Subcutaneous abdominal adipose tissue (tissue), 5 donors: ENCODE measurements at regions not wholly inside any gene's neighbourhood (a gene's known extent, or its start where the extent isn't known, plus 50 kb on each side); places are given as distances from the start of the nearest gene placed in this dataset.

Experiments used
- H3K27ac ChIP-seq: one replicate; pipeline ENCODE4 v1.7.0; 2013; ENCODE audit warnings: low read depth, mild to moderate bottlenecking, inconsistent platforms, low read length, moderate library complexity
- H3K27me3 ChIP-seq, 5 donors: one replicate each; pipeline ENCODE4 v1.7.0; 2013; ENCODE audit warnings: low read length in 5 of 5, inconsistent platforms in 1 of 5; ENCODE audit not compliant: control insufficient read depth in 5 of 5, insufficient read depth in 4 of 5
- H3K36me3 ChIP-seq, 5 donors: one replicate each; pipeline ENCODE4 v1.7.0; 2013; ENCODE audit warnings: low read length in 5 of 5; ENCODE audit not compliant: control insufficient read depth in 5 of 5, insufficient read depth in 5 of 5
- H3K4me1 ChIP-seq, 5 donors: one replicate each; pipeline ENCODE4 v1.7.0; 2013; ENCODE audit warnings: low read length in 5 of 5, mild to moderate bottlenecking in 3 of 5, moderate library complexity in 1 of 5; ENCODE audit not compliant: control insufficient read depth in 5 of 5, insufficient read depth in 5 of 5
- H3K4me3 ChIP-seq, 5 donors: one replicate each; pipeline ENCODE4 v1.7.0; 2013; ENCODE audit warnings: low read length in 5 of 5, low read depth in 1 of 5
- H3K9ac ChIP-seq, 5 donors: one replicate each; pipeline ENCODE4 v1.7.0; 2013; ENCODE audit warnings: low read length in 5 of 5, mild to moderate bottlenecking in 4 of 5, moderate library complexity in 3 of 5
- H3K9me3 ChIP-seq, 5 donors: one replicate each; pipeline ENCODE4 v1.7.0; 2013; ENCODE audit warnings: low read length in 5 of 5; ENCODE audit not compliant: control insufficient read depth in 5 of 5
- donor health status: healthy.
- donor health status: healthy.
- donor health status: healthy.
- donor health status: healthy.
- donor health status: healthy.

DNA sequence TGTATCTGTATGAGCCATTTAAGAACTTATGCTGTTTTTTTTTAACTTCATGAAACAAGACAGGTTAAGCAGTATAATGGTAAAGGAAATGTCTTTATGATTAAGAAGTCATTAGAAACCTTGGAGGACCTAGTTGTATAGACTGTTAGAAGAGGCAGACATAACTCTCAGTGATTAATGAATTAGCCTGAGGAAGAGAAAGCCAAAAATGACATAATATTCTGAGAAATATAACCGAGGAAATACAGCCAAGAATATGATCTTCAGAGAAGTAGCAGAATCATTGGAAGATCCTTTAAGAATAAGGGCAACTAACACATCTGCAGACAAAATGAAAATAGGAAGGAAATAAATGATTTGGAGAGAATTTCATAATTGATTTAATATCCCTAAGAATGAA, 738.1 kb upstream of the NCAM2 start:
- no peaks in the 10 kb centered on the region for H3K4me1 ChIP-seq
- H3K27me3 ChIP-seq: no peaks in the 10 kb centered on the region
- no peak overlapping the region for H3K27ac ChIP-seq
- H3K9me3 ChIP-seq: no peaks in the 10 kb centered on the region
- H3K9ac ChIP-seq: no peak overlapping the region
- no peak overlapping the region for H3K4me3 ChIP-seq
- no peaks in the 10 kb centered on the region for H3K36me3 ChIP-seq

DNA sequence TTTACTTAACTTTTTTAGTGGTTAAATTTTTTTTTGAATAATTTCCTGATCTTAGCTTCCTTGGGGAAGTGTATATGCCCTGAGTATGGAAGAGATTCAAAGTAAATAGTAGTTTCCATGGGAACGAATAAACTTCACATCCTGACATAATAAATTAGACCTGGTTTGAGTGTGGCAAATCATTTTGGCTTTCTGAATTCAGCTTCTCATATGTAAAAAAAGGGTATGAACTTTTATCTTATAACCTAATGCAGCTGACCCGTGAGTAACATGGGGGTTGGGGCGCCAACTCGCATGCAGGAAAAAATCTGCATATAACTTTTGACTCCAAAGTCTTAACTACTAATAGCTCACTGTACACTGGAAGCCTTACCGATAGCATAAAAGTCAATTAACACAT, 736.8 kb upstream of the NCAM2 start:
- H3K4me1 ChIP-seq: no peaks in the 10 kb centered on the region
- no peak overlapping the region for H3K9ac ChIP-seq
- H3K9me3 ChIP-seq: no peaks in the 10 kb centered on the region
- no peaks in the 10 kb centered on the region for H3K36me3 ChIP-seq
- H3K27me3 ChIP-seq: no peaks in the 10 kb centered on the region
- H3K4me3 ChIP-seq: no peak overlapping the region
- no peak overlapping the region for H3K27ac ChIP-seq

DNA sequence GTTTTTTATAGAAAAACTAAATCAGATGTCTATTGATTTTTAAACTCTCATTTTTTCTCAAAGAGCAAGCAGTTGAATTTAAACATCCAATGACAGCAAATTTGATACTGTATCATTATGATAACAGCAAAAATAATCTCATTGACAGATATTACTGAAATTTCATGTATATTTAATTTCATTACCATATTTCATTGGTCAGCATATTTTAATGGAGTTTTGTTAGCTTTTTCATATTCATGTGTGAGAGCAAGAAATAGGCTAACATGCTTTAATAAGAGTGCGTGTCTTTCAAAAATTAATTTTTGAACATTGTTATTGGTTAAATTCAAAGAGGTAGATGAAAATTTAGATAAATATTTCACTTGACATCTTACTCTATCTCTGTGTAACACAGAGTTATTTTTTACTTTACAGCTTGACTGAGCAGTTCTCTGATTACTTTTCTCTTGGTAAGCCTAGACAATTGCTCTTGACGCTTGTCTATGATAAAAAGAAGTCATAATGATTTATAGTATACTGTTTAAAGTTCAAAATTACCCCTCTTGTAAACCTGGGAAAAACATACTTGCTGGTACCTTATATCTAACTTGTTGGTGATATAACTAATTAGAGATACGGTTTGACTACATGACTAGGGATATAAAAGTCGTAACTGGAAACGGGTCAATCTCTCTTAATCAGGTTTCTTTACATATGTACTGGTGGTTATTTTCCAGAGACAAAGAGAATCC, 732.3 kb upstream of the NCAM2 start:
- H3K9ac ChIP-seq: no peak overlapping the region
- H3K36me3 ChIP-seq: no peaks in the 10 kb centered on the region
- H3K4me3 ChIP-seq: no peak overlapping the region

DNA sequence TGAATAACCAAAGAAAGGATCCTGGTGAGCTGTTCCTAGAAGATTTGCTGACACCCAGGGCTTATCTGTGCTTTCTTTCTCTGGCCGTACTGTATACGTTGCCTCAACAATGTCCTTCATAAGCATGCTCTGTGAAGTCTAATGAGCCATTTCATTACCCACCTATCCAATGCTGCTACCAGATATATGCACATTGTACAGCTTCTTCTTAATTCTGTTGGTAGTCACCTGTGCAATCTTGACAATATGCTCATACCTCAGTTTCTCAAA, 731.8 kb upstream of the NCAM2 start:
- Histone ChIP-seq H3K9ac (no peak overlapping the region), H3K9me3 (no peaks in the 10 kb centered on the region), H3K36me3 (no peaks in the 10 kb centered on the region), H3K4me1 (no peaks in the 10 kb centered on the region), H3K27me3 (no peaks in the 10 kb centered on the region), H3K27ac (no peak overlapping the region), H3K4me3 (no peak overlapping the region)

More for the DNA sequence above, 732.3 kb upstream of the NCAM2 start:
- Histone ChIP-seq H3K4me1 (no peaks in the 10 kb centered on the region), H3K27ac (no peak overlapping the region), H3K27me3 (no peaks in the 10 kb centered on the region), H3K9me3 (no peaks in the 10 kb centered on the region)

DNA sequence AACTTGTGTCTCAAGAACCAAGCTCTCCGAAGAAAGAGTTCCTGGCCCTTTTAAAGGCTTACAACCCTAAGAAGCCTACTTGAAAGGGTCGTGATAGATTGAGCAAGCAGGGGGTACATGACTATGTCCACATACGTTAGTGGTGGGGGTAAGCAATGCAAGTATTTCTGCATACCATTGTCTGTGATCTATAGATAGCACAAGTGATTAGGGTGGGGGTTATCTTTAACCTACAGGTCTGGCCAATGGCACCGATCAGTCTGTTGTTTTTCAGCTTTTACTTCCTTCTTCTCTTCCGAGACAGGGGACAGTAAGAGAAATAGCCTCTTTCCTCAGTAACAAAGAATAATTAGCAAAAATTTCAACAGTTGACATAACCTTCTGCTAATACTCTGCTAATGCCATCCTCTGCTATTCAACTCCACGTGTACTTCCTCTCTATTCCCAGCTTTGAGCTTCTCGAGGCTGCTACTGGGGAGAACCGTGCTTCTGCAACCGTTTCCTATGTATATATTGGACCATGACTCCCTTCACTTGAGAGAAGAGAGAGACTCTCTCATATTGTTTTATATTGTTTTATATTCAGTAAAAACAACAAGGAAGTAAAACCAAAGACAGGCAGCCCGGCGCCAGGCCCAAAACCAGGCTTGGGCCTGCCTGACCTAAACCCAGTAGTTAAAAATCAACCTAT, 727.7 kb upstream of the NCAM2 start:
- peaks cover 0 to 4% (median 0%) of the 10 kb centered on the region in 5 donors for H3K9me3 ChIP-seq
- H3K27ac ChIP-seq: no peak overlapping the region
- H3K36me3 ChIP-seq: no peaks in the 10 kb centered on the region
- H3K27me3 ChIP-seq: no peaks in the 10 kb centered on the region
- H3K4me1 ChIP-seq: no peaks in the 10 kb centered on the region
- no peak overlapping the region for H3K4me3 ChIP-seq
- H3K9ac ChIP-seq: no peak overlapping the region

DNA sequence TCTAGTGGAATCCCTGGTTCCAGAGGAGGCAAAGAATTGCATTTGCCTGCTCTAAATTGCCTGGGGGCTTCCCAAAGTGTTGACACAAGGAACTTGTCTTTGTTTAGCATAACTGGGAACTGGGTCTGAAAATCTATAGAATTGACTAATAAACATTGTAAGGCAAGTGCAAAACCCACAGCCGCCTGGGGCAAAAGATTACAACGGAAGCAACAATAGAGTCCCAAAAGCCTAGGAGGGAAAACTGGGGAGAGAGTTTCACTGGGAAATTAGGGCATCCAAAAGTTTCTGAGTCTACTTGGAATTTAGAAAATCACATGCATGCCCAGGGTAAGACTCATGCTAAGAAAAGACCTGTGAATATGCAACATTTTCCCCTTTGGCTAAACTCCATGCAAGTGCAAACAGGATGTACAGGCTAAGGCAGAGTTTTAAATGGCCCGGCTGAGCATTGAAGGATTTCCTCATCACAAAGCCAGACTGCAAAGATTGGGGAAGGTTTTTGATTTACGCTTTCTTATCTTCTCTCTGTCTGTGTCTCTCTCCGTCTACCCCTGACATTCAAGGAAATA, 725.3 kb upstream of the NCAM2 start:
- Histone ChIP-seq H3K4me1 (no peaks in the 10 kb centered on the region), H3K27me3 (no peaks in the 10 kb centered on the region), H3K4me3 (no peak overlapping the region), H3K9ac (no peak overlapping the region), H3K36me3 (no peaks in the 10 kb centered on the region), H3K27ac (no peak overlapping the region), H3K9me3 (peaks cover 0 to 4% (median 0%) of the 10 kb centered on the region in 5 donors)

DNA sequence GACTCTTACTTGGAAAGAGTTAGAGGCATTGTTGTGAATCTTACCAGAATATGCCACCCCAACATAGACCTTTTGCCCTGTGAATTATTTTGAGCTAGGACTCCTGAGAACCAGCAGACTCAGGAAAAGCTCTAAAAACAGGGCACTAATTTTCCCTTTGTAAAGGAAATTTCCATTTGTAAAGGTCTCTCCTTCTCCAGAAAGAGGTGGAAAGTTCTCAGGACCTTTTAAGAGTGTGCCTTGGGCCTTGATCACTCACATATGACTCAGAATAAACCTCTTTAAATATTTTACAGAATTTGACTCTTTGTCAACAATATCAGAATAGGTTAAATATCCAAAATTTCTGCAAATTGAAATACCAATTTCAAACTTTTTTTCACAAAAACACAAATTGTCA, 721.8 kb upstream of the NCAM2 start:
- Histone ChIP-seq H3K27me3 (no peaks in the 10 kb centered on the region), H3K36me3 (no peaks in the 10 kb centered on the region)

DNA sequence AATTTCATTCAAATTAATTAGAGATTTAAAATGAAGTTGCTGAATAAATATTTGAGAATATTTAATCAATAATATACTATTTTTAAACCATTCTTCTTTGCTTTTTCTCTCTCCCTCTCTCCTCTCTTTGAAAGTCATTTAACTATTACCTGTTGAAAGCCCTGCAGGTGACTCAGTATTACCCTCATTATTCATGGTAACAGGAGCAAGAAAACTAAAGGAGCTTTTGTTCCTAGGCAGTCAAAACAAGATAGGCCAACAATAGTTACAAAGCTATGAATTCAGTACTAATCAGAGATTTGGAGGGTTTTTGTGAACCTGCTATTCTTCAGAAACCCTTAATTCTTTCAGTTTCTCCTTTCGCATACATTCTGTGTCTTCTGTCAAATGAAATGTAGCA, 721.3 kb upstream of the NCAM2 start:
- Histone ChIP-seq H3K9ac (no peak overlapping the region), H3K36me3 (no peaks in the 10 kb centered on the region), H3K9me3 (peaks cover 0 to 4% (median 0%) of the 10 kb centered on the region in 5 donors)

More for the DNA sequence above, 721.8 kb upstream of the NCAM2 start:
- no peak overlapping the region for H3K4me3 ChIP-seq
- H3K4me1 ChIP-seq: no peaks in the 10 kb centered on the region
- no peak overlapping the region for H3K27ac ChIP-seq
- H3K9me3 ChIP-seq: peaks cover 0 to 4% (median 0%) of the 10 kb centered on the region in 5 donors
- no peak overlapping the region for H3K9ac ChIP-seq

DNA sequence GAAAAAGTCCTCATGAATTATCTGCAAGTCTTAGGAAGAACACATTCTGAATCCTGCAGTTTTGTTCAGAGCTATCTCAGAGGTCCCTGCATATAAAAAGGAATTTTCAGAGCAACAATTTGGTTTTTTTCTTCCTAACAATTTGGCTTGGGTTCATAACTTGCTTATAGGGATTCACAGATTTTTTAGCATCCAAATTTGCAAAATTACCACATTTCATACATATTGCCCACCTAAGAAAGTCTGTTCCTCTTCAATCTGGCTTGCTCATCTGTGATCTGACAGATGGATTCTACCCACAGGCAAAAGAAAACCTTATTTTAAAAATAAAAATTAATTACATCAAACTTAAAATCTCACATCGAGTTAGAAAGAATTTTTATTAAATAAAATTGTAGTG, 714.4 kb upstream of the NCAM2 start:
- Histone ChIP-seq H3K9me3 (no peaks in the 10 kb centered on the region), H3K36me3 (no peaks in the 10 kb centered on the region), H3K27ac (no peak overlapping the region)

More for the DNA sequence above, 721.3 kb upstream of the NCAM2 start:
- no peak overlapping the region for H3K27ac ChIP-seq
- no peaks in the 10 kb centered on the region for H3K27me3 ChIP-seq
- no peaks in the 10 kb centered on the region for H3K4me1 ChIP-seq
- no peak overlapping the region for H3K4me3 ChIP-seq

DNA sequence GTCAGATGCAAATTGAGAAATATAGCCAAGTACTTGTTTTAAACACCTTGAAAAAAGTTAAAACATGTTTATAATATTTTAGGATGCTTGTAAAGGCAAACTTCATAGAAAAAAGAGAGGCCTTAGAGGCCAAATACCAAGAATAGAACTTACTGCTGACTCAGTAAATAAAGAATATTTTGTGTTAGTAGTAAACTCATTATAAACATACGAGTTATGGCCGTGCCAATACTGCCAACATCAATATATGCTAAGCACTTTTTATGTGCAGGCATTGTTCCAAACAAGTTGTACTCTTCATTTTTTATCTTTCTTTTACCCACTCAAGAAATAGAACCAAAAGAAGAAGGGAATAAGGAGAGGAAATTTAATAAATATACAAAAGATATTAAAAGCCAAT, 705.9 kb upstream of the NCAM2 start:
- no peak overlapping the region for H3K4me3 ChIP-seq
- no peaks in the 10 kb centered on the region for H3K4me1 ChIP-seq
- H3K27me3 ChIP-seq: no peaks in the 10 kb centered on the region
- H3K36me3 ChIP-seq: no peaks in the 10 kb centered on the region
- H3K27ac ChIP-seq: no peak overlapping the region
- H3K9me3 ChIP-seq: no peaks in the 10 kb centered on the region
- H3K9ac ChIP-seq: no peak overlapping the region

More for the DNA sequence above, 714.4 kb upstream of the NCAM2 start:
- Histone ChIP-seq H3K4me1 (no peaks in the 10 kb centered on the region), H3K9ac (no peak overlapping the region), H3K27me3 (no peaks in the 10 kb centered on the region), H3K4me3 (no peak overlapping the region)
